A549 (cell line): ENCODE measurements at regions not wholly inside any gene's neighbourhood (a gene's known extent, or its start where the extent isn't known, plus 50 kb on each side); places are given as distances from the start of the nearest gene placed in this dataset.

Experiments
- MAZ ChIP-seq: fragments of 150-350 bp; IDR thresholded peaks from 2 replicates; pipeline ENCODE4 v1.6.1; 2014; ENCODE audit warnings: antibody characterized with exemption, low read depth, low read length, borderline replicate concordance
- NFE2L2 ChIP-seq: fragments of 150-350 bp; conservative IDR thresholded peaks from 2 replicates; pipeline ENCODE4 v1.6.1; 2014; ENCODE audit warnings: low read length
- POLR2A ChIP-seq: IDR thresholded peaks from 2 replicates; pipeline ENCODE4 v1.6.1; 2012; ENCODE audit warnings: mild to moderate bottlenecking, low read length
- SMC3 ChIP-seq: fragments of >200 bp; sonication (Bioruptor Twin); formaldehyde crosslinking; IDR thresholded peaks from 3 replicates; pipeline ENCODE4 v1.6.1; 2018; ENCODE audit warnings: inconsistent platforms
- TF ChIP-seq, protein P1 (sequence below): fragments of >200 bp; sonication (Bioruptor Twin); formaldehyde crosslinking; IDR thresholded peaks from 3 replicates; pipeline ENCODE4 v1.5.1; 2016

DNA sequence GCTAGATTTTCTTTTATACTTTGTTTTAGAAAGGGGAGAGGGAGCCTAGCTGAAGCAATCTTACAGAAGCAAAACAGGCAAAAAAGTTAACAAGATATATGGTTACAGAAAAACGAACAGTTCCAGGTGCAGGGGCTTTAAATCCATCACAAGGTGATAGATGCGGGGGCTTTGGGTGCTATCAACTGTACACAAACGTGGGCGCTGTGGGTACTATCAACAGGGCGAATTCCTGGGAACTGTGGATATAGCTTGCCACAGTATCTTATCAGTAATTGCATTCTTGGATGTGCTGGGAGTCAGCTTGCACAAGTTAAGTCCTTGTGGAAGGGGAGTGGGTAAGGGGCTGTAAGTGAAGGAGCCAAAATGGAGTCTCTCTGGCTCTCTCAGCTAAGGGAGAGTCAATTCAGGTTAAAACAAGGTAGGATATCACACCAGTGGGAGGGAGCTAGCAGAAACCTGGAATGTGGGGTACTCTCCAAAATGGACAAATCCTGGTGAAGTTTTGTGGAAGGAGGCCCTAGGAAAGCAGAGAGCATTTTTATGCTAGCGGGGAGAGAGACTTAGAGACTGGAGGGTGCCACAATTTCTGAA lies 325.8 kb upstream of the SPHKAP start:
- TF ChIP-seq NFE2L2 (no peak), MAZ (no peak), SMC3 (no peak), POLR2A (no peak)
- TF ChIP-seq, protein P1, sequence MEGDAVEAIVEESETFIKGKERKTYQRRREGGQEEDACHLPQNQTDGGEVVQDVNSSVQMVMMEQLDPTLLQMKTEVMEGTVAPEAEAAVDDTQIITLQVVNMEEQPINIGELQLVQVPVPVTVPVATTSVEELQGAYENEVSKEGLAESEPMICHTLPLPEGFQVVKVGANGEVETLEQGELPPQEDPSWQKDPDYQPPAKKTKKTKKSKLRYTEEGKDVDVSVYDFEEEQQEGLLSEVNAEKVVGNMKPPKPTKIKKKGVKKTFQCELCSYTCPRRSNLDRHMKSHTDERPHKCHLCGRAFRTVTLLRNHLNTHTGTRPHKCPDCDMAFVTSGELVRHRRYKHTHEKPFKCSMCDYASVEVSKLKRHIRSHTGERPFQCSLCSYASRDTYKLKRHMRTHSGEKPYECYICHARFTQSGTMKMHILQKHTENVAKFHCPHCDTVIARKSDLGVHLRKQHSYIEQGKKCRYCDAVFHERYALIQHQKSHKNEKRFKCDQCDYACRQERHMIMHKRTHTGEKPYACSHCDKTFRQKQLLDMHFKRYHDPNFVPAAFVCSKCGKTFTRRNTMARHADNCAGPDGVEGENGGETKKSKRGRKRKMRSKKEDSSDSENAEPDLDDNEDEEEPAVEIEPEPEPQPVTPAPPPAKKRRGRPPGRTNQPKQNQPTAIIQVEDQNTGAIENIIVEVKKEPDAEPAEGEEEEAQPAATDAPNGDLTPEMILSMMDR = no peak
